PC-9 (cell line): ENCODE measurements at regions not wholly inside any gene's neighbourhood (a gene's known extent, or its start where the extent isn't known, plus 50 kb on each side); places are given as distances from the start of the nearest gene placed in this dataset.

ENCODE experiments used
- BruUV-seq: library from RNA; stranded (reverse); fragments of 400-500 nt; replicated peaks from 2 replicates; lab custom pipeline; 2021; lab: Mats Ljungman, UMichigan
- CTCF ChIA-PET: fragments of 300-600 bp; sonication (Branson Sonifier 250); formaldehyde crosslinking; loops from one replicate; lab custom pipeline; 2022; ENCODE audit warnings: antibody characterized with exemption; lab: Charles Lee
- POLR2A ChIA-PET: fragments of 300-600 bp; sonication (Branson Sonifier 250); formaldehyde crosslinking; loops from one replicate; lab custom pipeline; 2022; ENCODE audit warnings: antibody characterized with exemption; ENCODE audit not compliant: unreplicated experiment; lab: Charles Lee
- DNase-seq, 2 experiments: peaks; one replicate each; pipeline versions ENCODE4 v3.0.0 to v3.0.0-alpha.2; 2015 to 2022; ENCODE audit warnings: mixed read lengths in 1 of 2
- H2AFZ ChIP-seq: fragments of 200-600 bp; sonication (generic); 2 replicates; pipeline ENCODE4 v1.8.1; 2017; ENCODE audit warnings: antibody characterized with exemption
- H3F3A ChIP-seq: fragments of 200-600 bp; sonication (generic); 2 replicates; pipeline ENCODE4 v1.8.1; 2017; ENCODE audit warnings: antibody characterized with exemption, mild to moderate bottlenecking, low read depth; ENCODE audit not compliant: insufficient read depth
- H3K27ac ChIP-seq: fragments of 200-600 bp; sonication (generic); 2 replicates; pipeline ENCODE4 v1.6.1; 2016; ENCODE audit warnings: mixed run types
- H3K27me3 ChIP-seq: fragments of 200-600 bp; sonication (generic); 2 replicates; pipeline ENCODE4 v1.6.1; 2016; ENCODE audit warnings: low read depth, mixed run types; ENCODE audit not compliant: insufficient read depth
- H3K36me3 ChIP-seq: fragments of 200-600 bp; sonication (generic); 2 replicates; pipeline ENCODE4 v1.6.1; 2016; ENCODE audit warnings: low read depth, mixed run types
- H3K4me1 ChIP-seq: fragments of 200-600 bp; sonication (generic); replicated peaks from 2 replicates; pipeline ENCODE4 v1.6.1; 2016; ENCODE audit warnings: mixed run types; ENCODE audit not compliant: insufficient read depth
- H3K4me2 ChIP-seq: fragments of 200-600 bp; sonication (generic); 2 replicates; pipeline ENCODE4 v1.6.1; 2017; ENCODE audit warnings: mixed run types
- H3K4me3 ChIP-seq: fragments of 200-600 bp; sonication (generic); 2 replicates; pipeline ENCODE4 v1.6.1; 2016; ENCODE audit warnings: mixed run types
- H3K79me2 ChIP-seq: fragments of 200-600 bp; sonication (generic); 2 replicates; pipeline ENCODE4 v1.6.1; 2017; ENCODE audit warnings: low read depth, mixed run types
- H3K9me2 ChIP-seq: fragments of 200-600 bp; sonication (generic); 2 replicates; pipeline ENCODE4 v1.8.1; 2017; ENCODE audit warnings: mild to moderate bottlenecking; ENCODE audit not compliant: insufficient read depth
- H3K9me3 ChIP-seq: fragments of 200-600 bp; sonication (generic); 2 replicates; pipeline ENCODE4 v1.8.1; 2016; ENCODE audit warnings: low read depth; ENCODE audit not compliant: insufficient read depth
- H4K20me1 ChIP-seq: fragments of 200-600 bp; sonication (generic); 2 replicates; pipeline ENCODE4 v1.8.1; 2017; ENCODE audit not compliant: insufficient read depth
- CTCF ChIP-seq: fragments of 200-600 bp; sonication (generic); conservative IDR thresholded peaks from 2 replicates; pipeline ENCODE4 v1.6.1; 2017; ENCODE audit warnings: mixed run types, antibody characterized with exemption, mild to moderate bottlenecking, moderate library complexity
- EZH2 ChIP-seq: fragments of 200-600 bp; sonication (generic); IDR thresholded peaks from 2 replicates; pipeline ENCODE4 v1.8.0; 2017; ENCODE audit warnings: antibody characterized with exemption, low read depth
- intact Hi-C: fragments of 100-400 bp; cut with micrococcal nuclease; formaldehyde crosslinking; loops from one replicate; pipeline ENCODE4 v1.10.0; 2022; ENCODE audit not compliant: unreplicated experiment

DNA sequence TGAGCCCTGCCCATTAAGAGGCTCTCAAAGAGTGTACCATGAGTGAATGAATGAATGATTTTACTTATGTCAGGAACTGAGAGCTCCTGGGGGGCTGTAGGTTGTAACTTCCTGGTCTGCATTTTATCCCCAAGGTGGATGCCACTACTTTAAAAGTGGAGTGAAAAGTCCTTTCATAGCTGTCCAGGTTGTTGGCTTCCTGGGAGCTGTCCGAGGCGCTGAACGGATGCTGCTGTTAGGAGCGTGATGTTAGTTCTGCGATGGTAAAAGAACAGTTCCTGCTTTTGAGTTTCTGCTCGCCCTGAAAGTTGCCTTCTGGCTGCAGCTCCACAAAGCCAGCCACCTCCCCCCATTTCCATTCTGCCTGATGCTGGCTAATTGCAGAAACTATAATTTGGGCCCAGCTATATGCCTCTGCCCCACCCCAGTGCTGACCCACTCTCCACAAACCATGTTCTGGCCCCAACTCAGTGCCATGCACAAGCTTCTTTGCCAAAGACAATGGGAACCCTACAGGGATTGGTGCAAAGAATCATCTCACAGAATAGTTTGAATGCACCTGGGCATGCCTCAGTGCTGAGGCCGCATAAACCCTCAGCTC, 330.9 kb upstream of the CDH4 start:
- Histone ChIP-seq H3K9me3 (no peaks in the 10 kb centered on the region), H3K79me2 (no peaks in the 10 kb centered on the region), H3K27me3 (peaks cover 7% of the 10 kb centered on the region; the same call in 1 of the 2 replicates), H3K36me3 (no peaks in the 10 kb centered on the region), H2AFZ (no peak overlapping the region), H3K4me1 (no peaks in the 10 kb centered on the region), H3F3A (no peaks in the 10 kb centered on the region), H3K4me2 (no peak overlapping the region), H3K4me3 (no peak overlapping the region), H3K27ac (no peak overlapping the region), H4K20me1 (no peaks in the 10 kb centered on the region), H3K9me2 (no peaks in the 10 kb centered on the region)
- BruUV-seq: no TSS peak
- ChIA-PET CTCF (no interaction called here), POLR2A (no interaction called here)
- intact Hi-C loops: no loop called here
- TF ChIP-seq CTCF: no peak
- no peak for TF ChIP-seq EZH2
- no peak for DNase-seq

DNA sequence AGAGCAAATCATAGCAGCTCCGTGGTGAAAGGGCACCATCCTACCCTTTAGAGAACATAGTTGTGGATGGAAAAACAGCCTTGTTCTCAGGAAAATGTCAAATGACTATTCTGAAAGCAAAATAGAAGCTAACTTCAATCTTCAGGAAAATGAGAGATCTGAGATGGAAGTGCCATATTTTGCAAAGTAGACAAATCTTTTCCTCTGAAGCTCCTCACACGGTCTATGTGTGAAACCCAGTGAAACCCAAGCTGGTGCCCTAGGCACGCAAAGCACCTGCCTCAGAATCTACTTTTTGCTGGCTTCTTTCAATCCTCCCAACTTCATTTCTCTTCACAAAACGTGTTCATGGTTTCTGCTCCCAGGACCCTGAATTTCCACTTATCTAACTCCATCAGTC, 325.2 kb upstream of the CDH4 start:
- Histone ChIP-seq H3K9me2 (no peaks in the 10 kb centered on the region), H3F3A (no peaks in the 10 kb centered on the region), H3K4me1 (no peaks in the 10 kb centered on the region), H3K27ac (no peak overlapping the region), H3K27me3 (peaks cover 24% of the 10 kb centered on the region), H3K4me3 (no peak overlapping the region), H2AFZ (no peak overlapping the region), H3K79me2 (no peaks in the 10 kb centered on the region), H3K36me3 (no peaks in the 10 kb centered on the region), H4K20me1 (no peaks in the 10 kb centered on the region), H3K9me3 (no peaks in the 10 kb centered on the region), H3K4me2 (no peak overlapping the region)
- TF ChIP-seq CTCF (no peak), EZH2 (no peak)
- DNase-seq: no peak
- CTCF ChIA-PET: no interaction called here
- intact Hi-C loops: no loop called here
- POLR2A ChIA-PET: no interaction called here
- BruUV-seq: no TSS peak

DNA sequence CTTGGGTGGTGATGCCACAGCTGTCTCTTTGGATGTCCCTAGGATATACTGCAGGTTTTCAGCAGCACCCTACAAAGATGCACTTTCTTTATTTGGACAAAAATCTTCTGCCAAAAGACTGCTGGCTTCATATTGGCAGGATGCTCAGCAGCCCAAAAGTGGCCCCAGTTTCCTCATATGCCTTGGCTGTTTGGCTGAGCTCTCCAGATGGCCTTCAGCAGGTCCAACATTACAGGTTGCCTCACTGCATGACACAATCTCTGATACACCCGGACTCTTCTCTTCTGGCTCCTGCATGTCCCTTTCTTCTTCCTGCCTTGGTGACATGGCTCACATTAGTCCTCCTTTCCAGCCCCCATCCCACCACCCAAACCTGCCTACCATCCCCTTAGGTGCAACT, 323.7 kb upstream of the CDH4 start:
- H3K4me1 ChIP-seq: no peaks in the 10 kb centered on the region
- ChIA-PET POLR2A (no interaction called here), CTCF (no interaction called here)
- H3K36me3 ChIP-seq: no peaks in the 10 kb centered on the region
- H3K27me3 ChIP-seq: peaks cover 24% of the 10 kb centered on the region
- TF ChIP-seq EZH2: no peak
- no peak for TF ChIP-seq CTCF
- no peak overlapping the region for H2AFZ ChIP-seq
- no peaks in the 10 kb centered on the region for H3K79me2 ChIP-seq
- no peak for DNase-seq
- H3K4me2 ChIP-seq: no peak overlapping the region
- no peaks in the 10 kb centered on the region for H3K9me3 ChIP-seq
- no TSS peak for BruUV-seq
- H3K4me3 ChIP-seq: no peak overlapping the region
- no peaks in the 10 kb centered on the region for H3K9me2 ChIP-seq
- H3K27ac ChIP-seq: no peak overlapping the region
- intact Hi-C loops: no loop called here
- H4K20me1 ChIP-seq: no peaks in the 10 kb centered on the region
- H3F3A ChIP-seq: no peaks in the 10 kb centered on the region
